Prostate gland (tissue), 2 donors: ENCODE measurements at regions not wholly inside any gene's neighbourhood (a gene's known extent, or its start where the extent isn't known, plus 50 kb on each side); places are given as distances from the start of the nearest gene placed in this dataset.

ENCODE experiments used
- CTCF ChIP-seq, 4 experiments: fragments of 200-600 bp in 2 of 4; fragments of 450-650 bp in 2 of 4; sonication (generic) in 2 of 4; IDR thresholded peaks; 1 replicate in 3 of 4; 2 replicates in 1 of 4; pipeline ENCODE4 v1.5.1; 2016 to 2019; ENCODE audit warnings: antibody characterized with exemption in 4 of 4, mild to moderate bottlenecking in 2 of 4, moderate library complexity in 2 of 4
- POLR2A ChIP-seq: fragments of 450-650 bp; IDR thresholded peaks from one replicate; pipeline ENCODE4 v1.6.1; 2016; ENCODE audit warnings: antibody characterized with exemption, mild to moderate bottlenecking
- POLR2AphosphoS5 ChIP-seq: sonication (generic); formaldehyde crosslinking; IDR thresholded peaks from one replicate; pipeline ENCODE4 v1.6.1; 2017; ENCODE audit warnings: antibody characterized with exemption

GRCh38 chr2:121076885-121077549, 208.0 kb downstream of the TFCP2L1 start:
- TF ChIP-seq CTCF (IDR thresholded peaks at IDR 0.05), result peak; percentile 58 to 85 (median 66)
- no peak for TF ChIP-seq POLR2A
- no peak for TF ChIP-seq POLR2AphosphoS5
